DND-41 (cell line): ENCODE measurements at regions not wholly inside any gene's neighbourhood (a gene's known extent, or its start where the extent isn't known, plus 50 kb on each side); places are given as distances from the start of the nearest gene placed in this dataset.
A peak's percentile ranks its signal among the peaks of the same experiment; 100 is the strongest.

Source experiments
- ATAC-seq: fragments of 200-7000 bp; cut with Tn5 transposase; 3 replicates; pipeline ENCODE4 v1.9.1; 2021; ENCODE audit warnings: low read depth; ENCODE audit not compliant: insufficient read depth
- DNase-seq: peaks from one replicate; pipeline ENCODE4 v3.0.0-alpha.2; 2020
- H2AFZ ChIP-seq: 2 replicates; pipeline ENCODE4 v1.6.0; 2012; ENCODE audit warnings: low read depth, low read length
- H3K27ac ChIP-seq: 2 replicates; pipeline ENCODE4 v1.5.1; 2012; ENCODE audit warnings: low read length, inconsistent platforms
- H3K27me3 ChIP-seq: fragments of 200-600 bp; sonication (generic); 2 replicates; pipeline ENCODE4 v1.6.0; 2012; ENCODE audit warnings: low read length, mild to moderate bottlenecking, inconsistent platforms; ENCODE audit not compliant: insufficient read depth, poor library complexity
- H3K36me3 ChIP-seq: 2 replicates; pipeline ENCODE4 v1.5.1; 2012; ENCODE audit warnings: low read length, inconsistent platforms; ENCODE audit not compliant: insufficient read depth
- H3K4me1 ChIP-seq: 2 replicates; pipeline ENCODE4 v1.5.1; 2012; ENCODE audit warnings: mild to moderate bottlenecking, low read length; ENCODE audit not compliant: insufficient read depth
- H3K4me2 ChIP-seq: 2 replicates; pipeline ENCODE4 v1.6.0; 2012; ENCODE audit warnings: mild to moderate bottlenecking, moderate library complexity, low read length, inconsistent platforms; ENCODE audit not compliant: insufficient read depth
- H3K4me3 ChIP-seq, 2 experiments: fragments of 200-600 bp in 1 of 2; shearing (Covaris generic) in 1 of 2; 2 replicates each; pipeline ENCODE4 v1.5.1; 2012 to 2016; ENCODE audit warnings: inconsistent platforms in 2 of 2, low read length in 2 of 2, mild to moderate bottlenecking in 2 of 2, low read depth in 1 of 2, moderate library complexity in 1 of 2
- H3K79me2 ChIP-seq: 2 replicates; pipeline ENCODE4 v1.6.0; 2012; ENCODE audit warnings: low read length, inconsistent platforms; ENCODE audit not compliant: insufficient read depth
- H3K9ac ChIP-seq: 2 replicates; pipeline ENCODE4 v1.6.0; 2012; ENCODE audit warnings: low read depth, mild to moderate bottlenecking, inconsistent platforms, low read length, moderate library complexity
- H3K9me3 ChIP-seq: 2 replicates; pipeline ENCODE4 v1.5.1; 2012; ENCODE audit warnings: low read length, moderate library complexity, mild to moderate bottlenecking, inconsistent platforms; ENCODE audit not compliant: insufficient read depth, severe bottlenecking
- H4K20me1 ChIP-seq: 2 replicates; pipeline ENCODE4 v1.6.0; 2012; ENCODE audit warnings: low read length; ENCODE audit not compliant: insufficient read depth
- EZH2 ChIP-seq: IDR thresholded peaks from 3 replicates; pipeline ENCODE4 v1.6.1; 2012; ENCODE audit warnings: borderline replicate concordance, low read depth, mild to moderate bottlenecking, moderate library complexity, low read length, inconsistent platforms; ENCODE audit not compliant: severe bottlenecking
- TF ChIP-seq, protein P1 (sequence below): IDR thresholded peaks from 2 replicates; pipeline ENCODE4 v1.5.1; 2012; ENCODE audit warnings: borderline replicate concordance, low read length, moderate library complexity, mild to moderate bottlenecking; ENCODE audit not compliant: poor library complexity, severe bottlenecking; ENCODE audit errors: extremely low read depth

DNA sequence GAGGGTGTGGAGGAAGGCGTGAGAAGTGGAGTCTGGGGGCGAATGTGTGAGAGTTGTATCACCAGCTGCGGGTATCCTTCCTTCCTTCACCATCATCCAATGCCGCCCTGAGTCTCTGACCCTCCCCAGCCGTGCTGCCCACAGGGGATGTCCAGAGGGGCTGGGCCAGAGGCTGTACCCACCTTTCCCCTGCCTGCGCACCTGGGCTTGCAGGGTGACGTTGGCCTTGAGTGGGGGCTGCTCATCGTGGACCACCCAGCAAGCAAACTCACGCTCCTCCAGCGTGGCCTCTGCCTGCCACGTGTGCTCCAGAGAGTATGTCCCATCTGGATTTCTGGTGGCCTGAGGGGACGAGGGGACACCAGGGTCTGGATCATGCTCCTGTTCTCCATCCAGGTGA lies 116.9 kb upstream of the SIRPA start:
- Histone ChIP-seq H3K79me2 (no peaks in the 10 kb centered on the region), H3K27ac (no peak overlapping the region), H3K9me3 (no peaks in the 10 kb centered on the region), H3K9ac (no peak overlapping the region), H3K4me3 (no peak overlapping the region), H3K27me3 (peaks cover 34% of the 10 kb centered on the region), H3K4me1 (peaks cover 23% of the 10 kb centered on the region), H4K20me1 (no peaks in the 10 kb centered on the region), H3K4me2 (no peak overlapping the region), H3K36me3 (no peaks in the 10 kb centered on the region), H2AFZ (no peak overlapping the region)
- ATAC-seq: no peak
- DNase-seq: no peak
- TF ChIP-seq EZH2: no peak
- TF ChIP-seq, protein P1, sequence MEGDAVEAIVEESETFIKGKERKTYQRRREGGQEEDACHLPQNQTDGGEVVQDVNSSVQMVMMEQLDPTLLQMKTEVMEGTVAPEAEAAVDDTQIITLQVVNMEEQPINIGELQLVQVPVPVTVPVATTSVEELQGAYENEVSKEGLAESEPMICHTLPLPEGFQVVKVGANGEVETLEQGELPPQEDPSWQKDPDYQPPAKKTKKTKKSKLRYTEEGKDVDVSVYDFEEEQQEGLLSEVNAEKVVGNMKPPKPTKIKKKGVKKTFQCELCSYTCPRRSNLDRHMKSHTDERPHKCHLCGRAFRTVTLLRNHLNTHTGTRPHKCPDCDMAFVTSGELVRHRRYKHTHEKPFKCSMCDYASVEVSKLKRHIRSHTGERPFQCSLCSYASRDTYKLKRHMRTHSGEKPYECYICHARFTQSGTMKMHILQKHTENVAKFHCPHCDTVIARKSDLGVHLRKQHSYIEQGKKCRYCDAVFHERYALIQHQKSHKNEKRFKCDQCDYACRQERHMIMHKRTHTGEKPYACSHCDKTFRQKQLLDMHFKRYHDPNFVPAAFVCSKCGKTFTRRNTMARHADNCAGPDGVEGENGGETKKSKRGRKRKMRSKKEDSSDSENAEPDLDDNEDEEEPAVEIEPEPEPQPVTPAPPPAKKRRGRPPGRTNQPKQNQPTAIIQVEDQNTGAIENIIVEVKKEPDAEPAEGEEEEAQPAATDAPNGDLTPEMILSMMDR: no peak

DNA sequence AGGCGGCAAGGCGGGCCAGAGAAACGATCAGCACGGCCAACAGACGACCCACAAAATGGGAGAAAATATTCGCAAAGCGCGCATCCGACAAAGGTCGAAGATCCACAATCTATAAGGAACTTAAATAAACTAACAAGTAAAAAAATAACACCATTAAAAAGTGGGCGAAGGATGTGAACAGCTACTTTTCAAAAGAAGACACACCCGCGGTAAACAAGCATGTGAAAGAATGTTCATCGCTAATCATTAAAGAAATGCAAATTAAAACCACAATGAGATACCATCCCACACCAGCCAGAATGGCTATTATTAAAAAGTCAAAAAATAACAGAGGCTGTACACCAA lies 117.8 kb upstream of the SIRPA start:
- no peak for ATAC-seq
- Histone ChIP-seq H3K79me2 (no peaks in the 10 kb centered on the region), H3K9me3 (no peaks in the 10 kb centered on the region), H3K27me3 (peaks cover 34% of the 10 kb centered on the region), H3K4me3 (peak overlapping the region in 1 of 2 experiments; percentile 74; a peak in 2 of 4 replicates), H3K36me3 (no peaks in the 10 kb centered on the region), H3K27ac (no peak overlapping the region), H3K4me2 (peak overlapping the region; percentile 83), H4K20me1 (no peaks in the 10 kb centered on the region), H3K4me1 (peaks cover 23% of the 10 kb centered on the region), H3K9ac (peak overlapping the region; percentile 65), H2AFZ (peak overlapping the region; percentile 60; the same call in 1 of the 2 replicates)
- DNase-seq: no peak
- TF ChIP-seq EZH2: no peak

DNA sequence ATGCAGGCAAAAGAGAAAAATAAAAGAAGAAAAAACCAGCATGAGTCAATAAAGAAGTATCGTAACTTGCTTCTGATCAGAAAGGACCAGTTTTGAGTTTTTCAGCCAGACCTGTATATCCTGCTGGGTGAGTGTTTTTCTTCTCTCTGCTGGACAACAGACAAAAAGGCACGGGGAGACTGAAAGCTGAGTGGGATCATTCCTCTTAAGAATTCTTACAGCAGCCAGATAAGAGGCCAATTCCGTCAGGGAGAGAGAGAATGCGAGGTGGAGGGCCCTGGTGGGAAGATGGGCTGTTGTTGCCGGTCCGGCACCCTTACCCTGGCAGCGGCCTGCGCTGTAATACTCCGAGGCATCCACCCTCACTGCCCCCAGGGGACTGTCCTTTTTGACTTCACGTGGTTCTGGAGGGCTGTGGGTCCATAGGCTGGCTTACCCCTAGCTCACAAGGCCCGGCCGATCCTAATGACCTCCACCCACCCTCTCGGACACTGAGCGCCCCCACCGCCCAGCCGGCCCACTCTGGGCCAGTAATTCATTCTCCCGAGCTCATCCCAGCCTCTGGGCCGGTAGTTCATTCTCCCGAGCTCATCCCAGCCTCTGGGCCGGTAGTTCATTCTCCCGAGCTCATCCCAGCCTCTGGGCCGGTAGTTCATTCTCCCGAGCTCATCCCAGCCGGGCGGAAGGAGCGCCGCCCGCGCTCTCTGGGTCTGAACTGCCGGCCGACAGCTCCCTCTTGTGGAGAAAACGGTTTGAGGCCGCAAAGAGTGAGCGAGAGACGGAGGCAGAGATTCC lies 118.3 kb upstream of the SIRPA start:
- H3K4me2 ChIP-seq: peak overlapping the region; percentile 83
- peak overlapping the region; percentile 89 for H2AFZ ChIP-seq
- ATAC-seq: peak; percentile 95

DNA sequence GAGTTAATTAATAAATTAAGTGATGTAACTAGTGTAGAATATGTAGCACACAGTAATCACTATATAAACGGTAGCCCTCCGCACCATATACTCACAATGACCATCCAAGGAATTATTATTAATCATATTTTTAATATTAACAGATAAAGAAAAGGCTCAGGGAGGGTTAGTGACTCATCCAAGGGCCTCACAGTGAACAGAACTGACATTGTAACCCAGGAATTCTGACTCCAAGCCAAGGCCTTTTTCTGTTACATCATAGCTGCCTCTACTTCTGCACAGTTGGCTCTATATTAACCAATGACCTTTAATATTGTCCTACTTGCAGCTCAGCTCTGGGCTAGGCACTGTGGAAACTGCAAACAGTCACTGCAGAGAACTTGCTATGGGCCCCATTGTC lies 117.5 kb upstream of the SIRPG start:
- Histone ChIP-seq H3K4me1 (peaks cover 23% of the 10 kb centered on the region), H3K36me3 (no peaks in the 10 kb centered on the region), H4K20me1 (no peaks in the 10 kb centered on the region), H3K4me2 (no peak overlapping the region), H3K4me3 (no peak overlapping the region), H3K27ac (no peak overlapping the region), H3K9me3 (no peaks in the 10 kb centered on the region), H3K9ac (no peak overlapping the region), H2AFZ (no peak overlapping the region), H3K27me3 (peaks cover 22% of the 10 kb centered on the region), H3K79me2 (no peaks in the 10 kb centered on the region)
- TF ChIP-seq, protein P1: no peak
- TF ChIP-seq EZH2: no peak
- no peak for ATAC-seq
- DNase-seq: no peak

More for the DNA sequence above, 118.3 kb upstream of the SIRPA start:
- H3K9ac ChIP-seq: peak overlapping the region; percentile 65
- no peaks in the 10 kb centered on the region for H4K20me1 ChIP-seq
- TF ChIP-seq, protein P1: peak; percentile 85
- TF ChIP-seq EZH2: no peak
- H3K9me3 ChIP-seq: no peaks in the 10 kb centered on the region
- H3K79me2 ChIP-seq: no peaks in the 10 kb centered on the region
- peaks cover 23% of the 10 kb centered on the region for H3K4me1 ChIP-seq
- H3K36me3 ChIP-seq: no peaks in the 10 kb centered on the region
- peak; percentile 89 for DNase-seq
- peaks cover 34% of the 10 kb centered on the region for H3K27me3 ChIP-seq
- peak overlapping the region; percentile 57 for H3K27ac ChIP-seq
- peak overlapping the region; percentile 48 to 74; a peak in 3 of 4 replicates for H3K4me3 ChIP-seq
